ENCODE measurements at regions not wholly inside any gene's neighbourhood (a gene's known extent, or its start where the extent isn't known, plus 50 kb on each side); places are given as distances from the start of the nearest gene placed in this dataset.

- intact Hi-C loops (cut with micrococcal nuclease), result no loop called here
Observed at GRCh38 chr20:54407459-54407858, 67.9 kb upstream of the DOK5 start.

GRCh38 chr20:54415967-54416366 lies 59.4 kb upstream of the DOK5 start:
- intact Hi-C loops (cut with micrococcal nuclease), result no loop called here
- Histone ChIP-seq H3K9me3 (replicated peaks) (no peaks in the 10 kb centered on the region), H3K27ac (replicated peaks) (no peak overlapping the region), H3K27me3 (ENCODE audit: low read depth) (no peaks in the 10 kb centered on the region), H3K4me1 (no peaks in the 10 kb centered on the region), H3K36me3 (no peaks in the 10 kb centered on the region), H3K4me3 (no peak overlapping the region)
- no peak for TF ChIP-seq CTCF (IDR thresholded peaks at IDR 0.05; ENCODE audit: borderline replicate concordance)
- DNase-seq, result no peak

More at GRCh38 chr20:54407459-54407858, 67.9 kb upstream of the DOK5 start:
- Histone ChIP-seq H3K27ac (replicated peaks) (no peak overlapping the region), H3K9me3 (replicated peaks) (no peaks in the 10 kb centered on the region), H3K36me3 (no peaks in the 10 kb centered on the region), H3K4me1 (no peaks in the 10 kb centered on the region), H3K4me3 (no peak overlapping the region), H3K27me3 (ENCODE audit: low read depth) (no peaks in the 10 kb centered on the region)
- no peak for DNase-seq
- no peak for TF ChIP-seq CTCF (IDR thresholded peaks at IDR 0.05; ENCODE audit: borderline replicate concordance)

- no peaks in the 10 kb centered on the region for H3K27me3 ChIP-seq (ENCODE audit: low read depth)
- no peak for DNase-seq
- no peak overlapping the region for H3K4me3 ChIP-seq
- no peak for TF ChIP-seq CTCF (IDR thresholded peaks at IDR 0.05; ENCODE audit: borderline replicate concordance)
- H3K4me1 ChIP-seq, result no peaks in the 10 kb centered on the region
- H3K27ac ChIP-seq (replicated peaks), result no peak overlapping the region
- no peaks in the 10 kb centered on the region for H3K36me3 ChIP-seq
- intact Hi-C loops (cut with micrococcal nuclease), result no loop called here
- peaks cover 5% of the 10 kb centered on the region for H3K9me3 ChIP-seq (replicated peaks)
Observed at GRCh38 chr20:54416770-54417169, 58.6 kb upstream of the DOK5 start.

GRCh38 chr20:54419531-54419930 lies 55.9 kb upstream of the DOK5 start:
- no peaks in the 10 kb centered on the region for H3K36me3 ChIP-seq
- H3K4me3 ChIP-seq, result no peak overlapping the region
- H3K27me3 ChIP-seq (ENCODE audit: low read depth), result no peaks in the 10 kb centered on the region
- TF ChIP-seq CTCF (IDR thresholded peaks at IDR 0.05; ENCODE audit: borderline replicate concordance), result no peak
- peaks cover 33% of the 10 kb centered on the region for H3K9me3 ChIP-seq (replicated peaks)
- DNase-seq, result no peak
- no peaks in the 10 kb centered on the region for H3K4me1 ChIP-seq
- no peak overlapping the region for H3K27ac ChIP-seq (replicated peaks)
- intact Hi-C loops (cut with micrococcal nuclease), result no loop called here

Measured in left ventricle myocardium inferior (tissue), 1 donor.